AG10803 (cell line): ENCODE measurements at regions not wholly inside any gene's neighbourhood (a gene's known extent, or its start where the extent isn't known, plus 50 kb on each side); places are given as distances from the start of the nearest gene placed in this dataset.

Source experiments
- DNase-seq: peaks from one replicate; pipeline ENCODE4 v3.0.0; 2010; ENCODE audit warnings: low read depth
- H3K4me3 ChIP-seq: 2 replicates; pipeline ENCODE4 v1.5.1; 2011; ENCODE audit warnings: mild to moderate bottlenecking, low read length, control low read depth
- TF ChIP-seq, protein P1 (sequence below): conservative IDR thresholded peaks from 2 replicates; pipeline ENCODE4 v1.5.1; 2011; ENCODE audit warnings: mild to moderate bottlenecking, low read length, control low read depth, inconsistent platforms

DNA sequence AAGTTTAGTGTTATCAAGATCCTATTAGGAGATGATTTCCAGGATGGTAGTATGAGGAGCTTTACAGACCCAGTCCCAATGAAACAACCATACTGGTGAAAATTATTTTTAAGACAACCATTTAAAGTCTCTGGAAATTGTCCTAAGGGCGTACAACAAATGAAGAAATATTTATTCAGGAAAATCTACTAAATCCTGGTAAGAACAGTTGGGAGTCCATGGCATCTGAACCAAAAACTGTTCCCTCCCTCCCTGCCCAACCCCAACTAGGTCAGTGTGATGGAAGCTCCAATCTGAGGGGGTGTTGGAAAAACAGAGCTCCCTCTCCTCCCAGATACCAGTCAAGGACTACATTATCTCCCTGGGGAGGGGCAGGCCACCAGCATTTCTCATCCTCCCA lies 74.7 kb upstream of the MKLN1 start:
- no peak for DNase-seq
- no peak overlapping the region for H3K4me3 ChIP-seq
- TF ChIP-seq, protein P1, sequence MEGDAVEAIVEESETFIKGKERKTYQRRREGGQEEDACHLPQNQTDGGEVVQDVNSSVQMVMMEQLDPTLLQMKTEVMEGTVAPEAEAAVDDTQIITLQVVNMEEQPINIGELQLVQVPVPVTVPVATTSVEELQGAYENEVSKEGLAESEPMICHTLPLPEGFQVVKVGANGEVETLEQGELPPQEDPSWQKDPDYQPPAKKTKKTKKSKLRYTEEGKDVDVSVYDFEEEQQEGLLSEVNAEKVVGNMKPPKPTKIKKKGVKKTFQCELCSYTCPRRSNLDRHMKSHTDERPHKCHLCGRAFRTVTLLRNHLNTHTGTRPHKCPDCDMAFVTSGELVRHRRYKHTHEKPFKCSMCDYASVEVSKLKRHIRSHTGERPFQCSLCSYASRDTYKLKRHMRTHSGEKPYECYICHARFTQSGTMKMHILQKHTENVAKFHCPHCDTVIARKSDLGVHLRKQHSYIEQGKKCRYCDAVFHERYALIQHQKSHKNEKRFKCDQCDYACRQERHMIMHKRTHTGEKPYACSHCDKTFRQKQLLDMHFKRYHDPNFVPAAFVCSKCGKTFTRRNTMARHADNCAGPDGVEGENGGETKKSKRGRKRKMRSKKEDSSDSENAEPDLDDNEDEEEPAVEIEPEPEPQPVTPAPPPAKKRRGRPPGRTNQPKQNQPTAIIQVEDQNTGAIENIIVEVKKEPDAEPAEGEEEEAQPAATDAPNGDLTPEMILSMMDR: no peak

DNA sequence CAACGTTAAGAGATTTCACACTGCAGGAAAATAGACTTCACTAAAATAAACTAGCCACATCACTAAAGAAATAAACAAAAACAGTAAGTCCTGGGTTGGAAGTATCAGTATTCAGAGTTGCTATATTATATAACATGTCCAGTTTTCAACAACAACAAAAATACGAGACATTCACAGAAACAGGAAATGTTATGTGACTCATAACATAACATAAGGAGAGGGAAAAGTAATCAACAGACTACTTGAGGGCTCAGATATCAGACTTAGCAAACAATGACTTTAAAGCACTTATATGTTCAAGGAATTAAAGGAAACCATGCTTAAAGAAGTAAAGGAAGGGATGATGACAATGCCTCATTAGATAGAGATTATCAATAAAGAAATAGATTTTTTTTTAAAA lies 73.5 kb upstream of the MKLN1 start:
- H3K4me3 ChIP-seq: no peak overlapping the region
- DNase-seq: no peak

DNA sequence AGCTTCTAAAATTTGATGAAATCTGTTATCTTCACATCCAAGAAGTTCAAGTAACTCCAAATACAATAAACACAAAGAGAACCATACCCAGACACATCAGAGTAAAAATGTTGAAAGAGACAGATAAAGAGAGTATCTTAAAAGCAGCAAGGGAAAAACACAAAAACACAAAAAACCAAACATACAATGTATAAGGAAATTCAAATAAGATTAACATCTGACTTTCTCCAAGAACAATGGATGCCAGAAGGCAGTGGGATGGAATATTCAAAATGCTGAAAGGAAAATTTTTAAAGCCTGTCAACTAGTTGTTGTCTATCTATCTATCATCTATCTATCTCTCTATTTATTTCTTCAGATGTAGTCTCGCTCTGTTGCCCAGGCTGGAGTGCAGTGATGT lies 72.4 kb upstream of the MKLN1 start:
- DNase-seq: no peak
- TF ChIP-seq, protein P1: no peak

More for the DNA sequence above, 73.5 kb upstream of the MKLN1 start:
- TF ChIP-seq, protein P1: no peak

DNA sequence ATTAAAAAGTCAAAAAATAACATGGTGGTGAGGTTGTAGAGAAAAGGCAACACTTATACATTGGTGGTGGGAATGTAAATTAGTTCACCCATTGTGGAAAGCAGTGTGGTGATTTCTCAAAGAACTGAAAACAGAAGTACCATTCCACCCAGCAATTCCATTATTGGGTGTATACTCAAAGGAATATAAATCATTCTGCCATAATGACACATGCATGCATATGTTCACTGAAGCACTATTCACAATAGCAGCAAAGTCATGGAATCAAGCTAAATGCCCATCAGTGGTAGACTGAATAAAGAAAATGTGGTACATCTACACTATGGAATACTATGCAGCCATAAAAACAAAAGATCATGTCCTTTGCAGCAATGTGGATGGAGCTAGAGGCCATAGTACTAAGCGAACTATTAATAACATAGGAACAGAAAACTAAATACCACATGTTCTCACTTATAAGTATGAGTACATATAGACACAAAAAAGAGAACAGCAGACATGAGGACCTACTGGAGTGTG lies 66.1 kb upstream of the MKLN1 start:
- TF ChIP-seq, protein P1: no peak
- no peak for DNase-seq
- no peak overlapping the region for H3K4me3 ChIP-seq

More for the DNA sequence above, 72.4 kb upstream of the MKLN1 start:
- no peak overlapping the region for H3K4me3 ChIP-seq

DNA sequence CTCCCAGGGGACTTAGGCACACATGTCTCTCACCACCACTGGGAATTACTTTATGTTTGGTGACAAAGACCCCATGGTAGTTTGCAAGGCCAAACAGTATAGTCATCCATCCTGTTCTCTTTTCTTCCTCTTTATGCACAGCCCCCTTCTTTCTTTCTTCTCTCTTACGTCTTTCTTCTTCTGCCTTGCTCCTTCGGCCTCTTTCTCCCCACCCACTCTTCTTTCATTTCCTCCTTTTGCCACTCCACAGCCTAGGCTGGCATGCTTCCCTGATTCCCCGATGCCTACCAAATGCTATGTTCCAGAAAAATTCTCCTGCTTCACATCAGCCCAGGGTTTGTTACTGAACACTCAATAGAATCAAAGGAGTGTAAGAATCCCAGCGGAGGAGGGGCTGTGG lies 62.4 kb upstream of the MKLN1 start:
- TF ChIP-seq, protein P1: no peak
- DNase-seq: no peak
- no peak overlapping the region for H3K4me3 ChIP-seq

DNA sequence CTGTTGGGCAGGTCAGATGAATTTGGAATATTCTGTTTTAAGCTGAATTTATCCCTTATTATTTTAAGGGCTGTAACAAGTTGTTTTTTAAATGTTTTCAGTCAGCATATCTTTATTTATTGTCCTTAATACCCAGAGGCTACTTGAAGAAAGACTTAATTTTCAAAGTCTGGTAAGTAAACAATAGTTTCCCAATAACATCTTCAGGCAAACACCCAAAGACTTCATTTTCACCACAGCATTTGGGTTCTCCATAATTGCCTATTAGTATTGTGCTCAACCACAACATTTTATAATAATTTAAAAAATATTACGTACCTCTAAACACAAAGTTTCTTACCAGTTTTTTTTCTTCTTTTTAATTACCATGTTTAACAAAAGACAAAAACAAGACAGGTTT lies 60.0 kb upstream of the MKLN1 start:
- TF ChIP-seq, protein P1: no peak
- DNase-seq: peak; percentile 26
- H3K4me3 ChIP-seq: no peak overlapping the region

DNA sequence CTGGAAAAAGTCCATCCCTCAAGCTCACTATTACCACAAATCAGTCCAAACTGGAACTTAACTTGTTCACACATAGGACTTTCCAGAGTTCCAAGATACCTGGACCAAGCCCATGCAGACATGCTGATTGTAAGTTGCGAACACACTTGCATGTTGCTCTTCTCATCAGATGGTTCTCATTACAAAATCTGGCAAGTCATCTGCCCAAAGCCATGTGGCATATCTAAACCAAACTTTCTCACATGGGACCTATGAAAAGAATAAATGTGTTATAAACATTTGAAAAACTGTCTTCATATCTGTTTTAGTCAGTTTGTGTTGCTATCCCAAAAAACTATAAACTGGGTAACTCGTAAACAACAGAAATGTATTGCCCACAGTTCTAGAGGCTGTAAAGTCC lies 58.8 kb upstream of the MKLN1 start:
- TF ChIP-seq, protein P1: no peak
- no peak overlapping the region for H3K4me3 ChIP-seq
- DNase-seq: peak; percentile 48
